ENCODE measurements at regions not wholly inside any gene's neighbourhood (a gene's known extent, or its start where the extent isn't known, plus 50 kb on each side); places are given as distances from the start of the nearest gene placed in this dataset.

GRCh38 chr19:46958532-46958931, 61.1 kb upstream of the NPAS1 start:
- no peak overlapping the region for H3K9ac ChIP-seq (ENCODE audit: low read length)
- peaks cover 6% of the 10 kb centered on the region for H3K4me1 ChIP-seq (ENCODE audit: insufficient read depth, low read length)
- H3K36me3 ChIP-seq (ENCODE audit: insufficient read depth, low read length): no peaks in the 10 kb centered on the region
- H3K4me3 ChIP-seq (ENCODE audit: low read depth in 1 of 2, low read length in 2 of 2): no peak overlapping the region
- no peaks in the 10 kb centered on the region for H3K9me3 ChIP-seq (ENCODE audit: low read length)
- H3K27me3 ChIP-seq (ENCODE audit: control insufficient read depth in 1 of 2, insufficient read depth in 2 of 2, low read length in 2 of 2): no peaks in the 10 kb centered on the region
- H3K27ac ChIP-seq (ENCODE audit: low read depth, low read length): no peak overlapping the region

GRCh38 chr19:46959894-46960556, 59.6 kb upstream of the NPAS1 start:
- Histone ChIP-seq H3K36me3 (ENCODE audit: insufficient read depth, low read length) (no peaks in the 10 kb centered on the region), H3K4me3 (ENCODE audit: low read depth in 1 of 2, low read length in 2 of 2) (no peak overlapping the region), H3K27ac (ENCODE audit: low read depth, low read length) (no peak overlapping the region), H3K9ac (ENCODE audit: low read length) (no peak overlapping the region), H3K9me3 (ENCODE audit: low read length) (no peaks in the 10 kb centered on the region), H3K4me1 (ENCODE audit: insufficient read depth, low read length) (peaks cover 6% of the 10 kb centered on the region), H3K27me3 (ENCODE audit: control insufficient read depth in 1 of 2, insufficient read depth in 2 of 2, low read length in 2 of 2) (no peaks in the 10 kb centered on the region)

- H3K9ac ChIP-seq (ENCODE audit: low read length): no peak overlapping the region
- peaks cover 6% of the 10 kb centered on the region for H3K4me1 ChIP-seq (ENCODE audit: insufficient read depth, low read length)
- no peak overlapping the region for H3K4me3 ChIP-seq (ENCODE audit: low read depth in 1 of 2, low read length in 2 of 2)
- H3K36me3 ChIP-seq (ENCODE audit: insufficient read depth, low read length): no peaks in the 10 kb centered on the region
- no peak overlapping the region for H3K27ac ChIP-seq (ENCODE audit: low read depth, low read length)
- H3K27me3 ChIP-seq (ENCODE audit: control insufficient read depth in 1 of 2, insufficient read depth in 2 of 2, low read length in 2 of 2): no peaks in the 10 kb centered on the region
- no peaks in the 10 kb centered on the region for H3K9me3 ChIP-seq (ENCODE audit: low read length)
Measured at GRCh38 chr19:46962030-46962570, 57.5 kb upstream of the NPAS1 start.

- Histone ChIP-seq H3K9me3 (ENCODE audit: low read length) (no peaks in the 10 kb centered on the region), H3K4me3 (ENCODE audit: low read depth in 1 of 2, low read length in 2 of 2) (no peak overlapping the region), H3K27ac (ENCODE audit: low read depth, low read length) (no peak overlapping the region), H3K27me3 (ENCODE audit: control insufficient read depth in 1 of 2, insufficient read depth in 2 of 2, low read length in 2 of 2) (no peaks in the 10 kb centered on the region), H3K4me1 (ENCODE audit: insufficient read depth, low read length) (peaks cover 8% of the 10 kb centered on the region), H3K9ac (ENCODE audit: low read length) (no peak overlapping the region), H3K36me3 (ENCODE audit: insufficient read depth, low read length) (no peaks in the 10 kb centered on the region)
Measured at GRCh38 chr19:46963093-46963734, 56.4 kb upstream of the NPAS1 start.

- Histone ChIP-seq H3K27me3 (ENCODE audit: control insufficient read depth in 1 of 2, insufficient read depth in 2 of 2, low read length in 2 of 2) (no peaks in the 10 kb centered on the region), H3K27ac (ENCODE audit: low read depth, low read length) (no peak overlapping the region), H3K4me1 (ENCODE audit: insufficient read depth, low read length) (peaks cover 6% of the 10 kb centered on the region), H3K36me3 (ENCODE audit: insufficient read depth, low read length) (no peaks in the 10 kb centered on the region), H3K9ac (ENCODE audit: low read length) (no peak overlapping the region), H3K4me3 (ENCODE audit: low read depth in 1 of 2, low read length in 2 of 2) (no peak overlapping the region), H3K9me3 (ENCODE audit: low read length) (no peaks in the 10 kb centered on the region)
Measured at GRCh38 chr19:46967578-46968032, 52.0 kb upstream of the NPAS1 start.
